Fibroblast of mammary gland (primary cell): ENCODE measurements at regions not wholly inside any gene's neighbourhood (a gene's known extent, or its start where the extent isn't known, plus 50 kb on each side); places are given as distances from the start of the nearest gene placed in this dataset.

Experiments
- DNase-seq: peaks from one replicate; pipeline ENCODE4 v3.0.0-alpha.2; 2010; ENCODE audit warnings: low read depth
- H3K4me3 ChIP-seq: 2 replicates; pipeline ENCODE4 v1.5.1; 2011; ENCODE audit warnings: low read depth, mild to moderate bottlenecking, low read length, moderate library complexity; ENCODE audit not compliant: control insufficient read depth
- CTCF ChIP-seq: conservative IDR thresholded peaks from 2 replicates; pipeline ENCODE4 v1.5.1; 2011; ENCODE audit warnings: low read depth, low read length, inconsistent platforms; ENCODE audit not compliant: control insufficient read depth, insufficient read depth

GRCh38 chr11:70682056-70682455, 283.7 kb downstream of the CTTN start:
- no peak for TF ChIP-seq CTCF
- H3K4me3 ChIP-seq = no peak overlapping the region
- DNase-seq = no peak

GRCh38 chr11:70682760-70683159, 284.4 kb downstream of the CTTN start:
- TF ChIP-seq CTCF = no peak
- no peak for DNase-seq
- no peak overlapping the region for H3K4me3 ChIP-seq

GRCh38 chr11:70687716-70688115, 289.4 kb downstream of the CTTN start:
- TF ChIP-seq CTCF = no peak
- DNase-seq = no peak
- H3K4me3 ChIP-seq = no peak overlapping the region

- no peak for TF ChIP-seq CTCF
- no peak for DNase-seq
- no peak overlapping the region for H3K4me3 ChIP-seq
These were observed 289.8 kb downstream of the CTTN start for GRCh38 chr11:70688142-70688541.

- H3K4me3 ChIP-seq = no peak overlapping the region
These were observed 291.4 kb downstream of the CTTN start for GRCh38 chr11:70689764-70690163.

GRCh38 chr11:70692131-70692530, 293.8 kb downstream of the CTTN start:
- no peak overlapping the region for H3K4me3 ChIP-seq
- no peak for TF ChIP-seq CTCF
- DNase-seq = no peak

More at GRCh38 chr11:70689764-70690163, 291.4 kb downstream of the CTTN start:
- no peak for DNase-seq
- no peak for TF ChIP-seq CTCF

- H3K4me3 ChIP-seq = no peak overlapping the region
- no peak for DNase-seq
- no peak for TF ChIP-seq CTCF
These were observed 296.0 kb downstream of the CTTN start for GRCh38 chr11:70694371-70694770.
